ENCODE measurements at regions not wholly inside any gene's neighbourhood (a gene's known extent, or its start where the extent isn't known, plus 50 kb on each side); places are given as distances from the start of the nearest gene placed in this dataset.

GRCh38 chr2:158038901-158039300 lies 62.8 kb upstream of the UPP2 start:
- no peak for TF ChIP-seq OSR1 (CRISPR knock-in tag; IDR thresholded peaks at IDR 0.05)
- TF ChIP-seq ZC3H10 (CRISPR knock-in tag; IDR thresholded peaks at IDR 0.05), result no peak
- no peak for TF ChIP-seq TCF4 (CRISPR knock-in tag; IDR thresholded peaks at IDR 0.05; ENCODE audit: borderline replicate concordance)
- no peak for TF ChIP-seq ESRRG (CRISPR knock-in tag; IDR thresholded peaks at IDR 0.05)
- ATAC-seq, result no peak

- peak; percentile 92 for ATAC-seq
- TF ChIP-seq ESRRG (CRISPR knock-in tag; IDR thresholded peaks at IDR 0.05) (no peak), ARNTL (CRISPR knock-in tag; IDR thresholded peaks at IDR 0.05; ENCODE audit: borderline replicate concordance, low read depth) (no peak), ISL1 (CRISPR knock-in tag; IDR thresholded peaks at IDR 0.05) (no peak), POU6F1 (CRISPR knock-in tag; IDR thresholded peaks at IDR 0.05; ENCODE audit: borderline replicate concordance, low read depth) (no peak), ZC3H10 (CRISPR knock-in tag; IDR thresholded peaks at IDR 0.05) (no peak), BACH2 (CRISPR knock-in tag; IDR thresholded peaks at IDR 0.05; ENCODE audit: borderline replicate concordance) (no peak), ZFP30 (CRISPR knock-in tag; IDR thresholded peaks at IDR 0.05) (no peak), TCF4 (CRISPR knock-in tag; IDR thresholded peaks at IDR 0.05; ENCODE audit: borderline replicate concordance) (no peak), ZNF565 (CRISPR knock-in tag; conservative IDR thresholded peaks at IDR 0.05; ENCODE audit: low read depth) (no peak), ZNF70 (CRISPR knock-in tag; IDR thresholded peaks at IDR 0.05) (no peak), ZFP3 (CRISPR knock-in tag; IDR thresholded peaks at IDR 0.05) (no peak), CREB5 (CRISPR knock-in tag; IDR thresholded peaks at IDR 0.05; ENCODE audit: low read depth) (no peak), TOX (CRISPR knock-in tag; IDR thresholded peaks at IDR 0.05; ENCODE audit: borderline replicate concordance) (no peak), PPARA (CRISPR knock-in tag; IDR thresholded peaks at IDR 0.05; ENCODE audit: borderline replicate concordance) (no peak), PATZ1 (CRISPR knock-in tag; IDR thresholded peaks at IDR 0.05; ENCODE audit: borderline replicate concordance) (no peak), SNAI2 (CRISPR knock-in tag; IDR thresholded peaks at IDR 0.05) (no peak), OSR1 (CRISPR knock-in tag; IDR thresholded peaks at IDR 0.05) (no peak), ZNF8 (CRISPR knock-in tag; IDR thresholded peaks at IDR 0.05) (no peak)
- TF ChIP-seq, protein P1, sequence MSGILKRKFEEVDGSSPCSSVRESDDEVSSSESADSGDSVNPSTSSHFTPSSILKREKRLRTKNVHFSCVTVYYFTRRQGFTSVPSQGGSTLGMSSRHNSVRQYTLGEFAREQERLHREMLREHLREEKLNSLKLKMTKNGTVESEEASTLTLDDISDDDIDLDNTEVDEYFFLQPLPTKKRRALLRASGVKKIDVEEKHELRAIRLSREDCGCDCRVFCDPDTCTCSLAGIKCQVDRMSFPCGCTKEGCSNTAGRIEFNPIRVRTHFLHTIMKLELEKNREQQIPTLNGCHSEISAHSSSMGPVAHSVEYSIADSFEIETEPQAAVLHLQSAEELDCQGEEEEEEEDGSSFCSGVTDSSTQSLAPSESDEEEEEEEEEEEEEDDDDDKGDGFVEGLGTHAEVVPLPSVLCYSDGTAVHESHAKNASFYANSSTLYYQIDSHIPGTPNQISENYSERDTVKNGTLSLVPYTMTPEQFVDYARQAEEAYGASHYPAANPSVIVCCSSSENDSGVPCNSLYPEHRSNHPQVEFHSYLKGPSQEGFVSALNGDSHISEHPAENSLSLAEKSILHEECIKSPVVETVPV (CRISPR knock-in tag; IDR thresholded peaks at IDR 0.05), result no peak
Measured at GRCh38 chr2:158034198-158034866, 67.3 kb upstream of the UPP2 start.

DNA sequence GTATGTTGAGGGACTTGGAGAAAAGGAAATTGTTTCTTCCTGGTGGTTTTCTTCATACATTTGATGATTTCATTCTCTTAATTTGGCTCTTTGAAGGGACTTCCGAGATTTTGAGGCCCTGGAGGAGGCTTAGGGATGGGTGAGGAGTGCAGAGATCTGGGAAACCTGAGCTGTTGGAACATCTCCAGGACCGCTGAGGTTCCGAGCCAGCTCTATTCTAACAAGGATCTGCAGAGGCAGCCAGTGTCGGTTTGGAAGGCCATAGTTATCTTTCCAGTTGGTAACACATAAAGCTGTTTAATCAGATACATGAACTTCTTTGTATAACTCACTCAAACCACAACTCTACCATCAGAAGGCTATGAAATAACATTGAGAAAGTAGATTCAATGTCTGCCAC lies 70.3 kb upstream of the UPP2 start:
- TF ChIP-seq CSDC2 (CRISPR knock-in tag; IDR thresholded peaks at IDR 0.05) (no peak), TCF4 (CRISPR knock-in tag; IDR thresholded peaks at IDR 0.05; ENCODE audit: borderline replicate concordance) (no peak), PPARA (CRISPR knock-in tag; IDR thresholded peaks at IDR 0.05; ENCODE audit: borderline replicate concordance) (no peak), ESRRG (CRISPR knock-in tag; IDR thresholded peaks at IDR 0.05) (no peak), ZNF565 (CRISPR knock-in tag; conservative IDR thresholded peaks at IDR 0.05; ENCODE audit: low read depth) (no peak), GLIS3 (CRISPR knock-in tag; IDR thresholded peaks at IDR 0.05) (no peak), PATZ1 (CRISPR knock-in tag; IDR thresholded peaks at IDR 0.05; ENCODE audit: borderline replicate concordance) (no peak), ZFP30 (CRISPR knock-in tag; IDR thresholded peaks at IDR 0.05) (no peak), ISL1 (CRISPR knock-in tag; IDR thresholded peaks at IDR 0.05) (no peak), ZNF8 (CRISPR knock-in tag; IDR thresholded peaks at IDR 0.05) (no peak)
- ATAC-seq, result no peak
